ENCODE measurements at regions not wholly inside any gene's neighbourhood (a gene's known extent, or its start where the extent isn't known, plus 50 kb on each side); places are given as distances from the start of the nearest gene placed in this dataset.

DNA sequence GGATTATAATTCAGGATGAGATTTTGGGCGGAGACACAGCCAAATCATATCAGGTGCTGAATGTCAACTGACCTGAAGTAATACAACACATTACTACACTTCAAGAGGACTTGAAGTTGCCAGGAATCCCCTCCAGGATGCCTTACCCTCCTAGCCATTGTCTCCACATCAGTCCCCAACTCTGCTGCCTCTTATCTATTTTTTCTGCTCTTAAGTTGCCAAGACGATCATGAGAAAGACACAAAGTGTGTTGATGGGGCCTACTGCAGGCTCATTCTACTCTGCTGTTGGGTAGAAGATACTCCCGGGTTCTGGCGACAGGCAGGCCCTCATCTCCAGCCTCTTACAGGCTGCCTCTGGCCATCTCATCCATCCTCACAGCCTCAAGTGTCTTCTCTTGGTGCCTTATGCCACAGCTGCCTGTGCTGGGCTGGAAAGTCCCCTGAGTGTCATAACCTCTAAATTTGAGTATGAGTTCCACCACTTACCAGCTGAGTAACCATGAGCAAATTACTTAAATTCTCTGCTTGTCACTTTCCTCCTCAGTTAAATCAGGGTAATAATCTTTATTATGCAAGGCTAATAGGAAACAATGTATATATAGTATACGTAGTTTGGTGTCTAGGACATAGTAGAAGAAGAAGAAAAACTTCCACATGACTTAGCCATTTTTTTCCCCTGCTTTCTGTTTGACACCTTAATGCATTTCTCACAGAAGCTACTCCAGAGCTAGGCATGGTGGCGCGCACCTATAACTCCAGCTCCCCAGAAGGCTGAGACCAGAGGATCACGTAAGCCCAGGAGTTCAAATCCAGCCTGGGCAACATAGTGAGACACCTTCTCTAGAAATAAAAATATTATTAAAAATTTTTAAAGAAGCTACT, 73.0 kb upstream of the SNX2 start:
- TF ChIP-seq POLR2AphosphoS5 (IDR thresholded peaks at IDR 0.05) (no peak), POLR2A (IDR thresholded peaks at IDR 0.05) (no peak), EP300 (IDR thresholded peaks at IDR 0.05) (no peak)
- TF ChIP-seq, protein P1, sequence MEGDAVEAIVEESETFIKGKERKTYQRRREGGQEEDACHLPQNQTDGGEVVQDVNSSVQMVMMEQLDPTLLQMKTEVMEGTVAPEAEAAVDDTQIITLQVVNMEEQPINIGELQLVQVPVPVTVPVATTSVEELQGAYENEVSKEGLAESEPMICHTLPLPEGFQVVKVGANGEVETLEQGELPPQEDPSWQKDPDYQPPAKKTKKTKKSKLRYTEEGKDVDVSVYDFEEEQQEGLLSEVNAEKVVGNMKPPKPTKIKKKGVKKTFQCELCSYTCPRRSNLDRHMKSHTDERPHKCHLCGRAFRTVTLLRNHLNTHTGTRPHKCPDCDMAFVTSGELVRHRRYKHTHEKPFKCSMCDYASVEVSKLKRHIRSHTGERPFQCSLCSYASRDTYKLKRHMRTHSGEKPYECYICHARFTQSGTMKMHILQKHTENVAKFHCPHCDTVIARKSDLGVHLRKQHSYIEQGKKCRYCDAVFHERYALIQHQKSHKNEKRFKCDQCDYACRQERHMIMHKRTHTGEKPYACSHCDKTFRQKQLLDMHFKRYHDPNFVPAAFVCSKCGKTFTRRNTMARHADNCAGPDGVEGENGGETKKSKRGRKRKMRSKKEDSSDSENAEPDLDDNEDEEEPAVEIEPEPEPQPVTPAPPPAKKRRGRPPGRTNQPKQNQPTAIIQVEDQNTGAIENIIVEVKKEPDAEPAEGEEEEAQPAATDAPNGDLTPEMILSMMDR (IDR thresholded peaks at IDR 0.05): no peak
- no peak for DNase-seq
- Histone ChIP-seq H3K27ac (no peak overlapping the region), H3K36me3 (no peaks in the 10 kb centered on the region), H3K27me3 (no peaks in the 10 kb centered on the region), H3K9me3 (no peaks in the 10 kb centered on the region), H3K4me1 (no peaks in the 10 kb centered on the region), H3K4me3 (no peak overlapping the region)
- WGBS, 5 donors: 77 to 92% (median 86%) methylated on average over 8 of the region's 8 CpGs
- intact Hi-C loops (cut with DNase I; ENCODE audit: low total_unique reads): no loop called here

DNA sequence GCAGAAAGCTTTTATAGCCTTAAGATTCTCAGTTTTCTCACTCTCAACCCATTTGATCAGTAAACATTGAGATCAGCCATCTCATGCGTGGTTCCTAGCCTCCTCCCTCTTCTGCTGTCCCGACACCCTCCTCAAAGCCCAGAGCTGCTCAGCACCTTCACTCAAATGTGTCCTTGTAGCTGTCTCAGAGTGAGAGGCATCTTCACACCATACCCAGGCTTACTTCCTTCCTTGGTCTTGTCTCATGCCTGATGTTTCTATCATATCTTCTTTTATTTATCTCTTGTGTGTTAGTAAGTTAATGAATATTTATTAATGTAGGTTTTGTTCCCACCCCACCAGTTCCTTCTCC, 72.4 kb upstream of the SNX2 start:
- Histone ChIP-seq H3K4me1 (no peaks in the 10 kb centered on the region), H3K4me3 (no peak overlapping the region), H3K27ac (no peak overlapping the region), H3K27me3 (no peaks in the 10 kb centered on the region), H3K36me3 (no peaks in the 10 kb centered on the region), H3K9me3 (no peaks in the 10 kb centered on the region)
- intact Hi-C loops (cut with DNase I; ENCODE audit: low total_unique reads): no loop called here
- WGBS, 5 donors: 51 to 87% (median 85%) methylated on average over 2 of the region's 2 CpGs
- no peak for DNase-seq
- no peak for TF ChIP-seq POLR2AphosphoS5 (IDR thresholded peaks at IDR 0.05)
- TF ChIP-seq POLR2A (IDR thresholded peaks at IDR 0.05): no peak
- no peak for TF ChIP-seq EP300 (IDR thresholded peaks at IDR 0.05)
- TF ChIP-seq, protein P1 (IDR thresholded peaks at IDR 0.05): no peak

DNA sequence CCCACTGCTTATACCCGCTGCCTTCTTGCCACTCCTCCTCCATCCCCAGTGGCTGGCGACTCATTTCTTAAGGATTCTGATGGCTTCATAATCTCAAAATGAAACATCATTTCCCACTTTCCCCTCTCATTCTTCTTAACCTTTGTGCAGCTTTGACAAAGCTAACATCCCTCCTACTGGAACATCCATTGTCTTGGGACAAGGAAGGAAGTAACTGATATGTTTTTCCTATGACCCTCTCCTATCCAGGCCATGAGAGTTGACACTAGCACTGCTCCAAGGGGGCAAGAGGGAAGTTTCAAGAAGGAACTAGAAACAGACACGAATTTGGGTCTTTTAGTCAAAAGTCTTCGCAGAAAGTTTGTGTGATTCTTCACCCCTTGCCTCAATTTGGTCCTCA, 71.7 kb upstream of the SNX2 start:
- no peaks in the 10 kb centered on the region for H3K9me3 ChIP-seq
- H3K4me1 ChIP-seq: no peaks in the 10 kb centered on the region
- 81 to 89% (median 86%) methylated on average over 4 of the region's 4 CpGs for WGBS, 5 donors
- no peaks in the 10 kb centered on the region for H3K36me3 ChIP-seq
- TF ChIP-seq, protein P1 (IDR thresholded peaks at IDR 0.05): no peak
- no peak for TF ChIP-seq POLR2A (IDR thresholded peaks at IDR 0.05)
- TF ChIP-seq POLR2AphosphoS5 (IDR thresholded peaks at IDR 0.05): no peak
- no peak for TF ChIP-seq EP300 (IDR thresholded peaks at IDR 0.05)
- no peaks in the 10 kb centered on the region for H3K27me3 ChIP-seq
- intact Hi-C loops (cut with DNase I; ENCODE audit: low total_unique reads): no loop called here
- H3K4me3 ChIP-seq: no peak overlapping the region
- no peak for DNase-seq
- H3K27ac ChIP-seq: no peak overlapping the region

DNA sequence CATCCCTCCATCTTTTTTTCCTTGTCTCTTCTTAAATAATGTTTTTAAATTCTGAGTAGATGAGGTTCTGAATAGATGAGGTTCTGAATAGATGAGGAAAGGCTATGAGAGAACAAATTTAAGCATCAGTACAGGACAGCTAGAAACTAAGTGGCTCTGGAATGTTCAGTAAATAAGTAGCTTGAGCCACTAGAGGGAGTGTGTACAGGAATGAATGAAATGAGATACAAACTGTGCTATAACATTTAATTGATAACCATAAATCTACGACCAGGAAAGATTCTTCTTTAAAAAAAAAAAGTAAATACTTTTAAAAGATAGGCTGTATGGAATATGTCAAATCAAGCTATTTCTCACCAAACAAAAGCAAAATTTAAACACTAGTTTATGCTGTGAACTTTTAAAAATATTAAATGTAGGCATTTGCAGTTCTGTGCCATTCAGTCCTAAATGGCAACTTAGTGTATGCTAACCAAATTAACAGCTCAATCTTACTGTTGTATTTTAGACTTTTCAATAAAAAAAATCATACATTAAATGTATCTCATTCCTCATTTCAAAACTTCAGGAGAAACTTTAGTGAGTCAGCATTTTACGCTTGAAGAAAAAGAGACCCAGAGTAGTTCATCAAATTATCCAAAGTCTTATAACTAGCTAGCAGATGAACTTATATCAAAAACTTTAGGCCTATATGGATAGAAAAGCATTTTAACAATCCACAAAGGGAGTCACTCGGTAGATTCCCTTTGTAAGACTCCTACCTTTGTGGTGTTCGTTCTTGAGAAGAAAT, 70.4 kb upstream of the SNX2 start:
- TF ChIP-seq POLR2A (IDR thresholded peaks at IDR 0.05): no peak
- TF ChIP-seq, protein P1 (IDR thresholded peaks at IDR 0.05): peak in 4 of 7 experiments; percentile 16 to 58 (median 38)
- TF ChIP-seq POLR2AphosphoS5 (IDR thresholded peaks at IDR 0.05): no peak
- no peak for TF ChIP-seq EP300 (IDR thresholded peaks at IDR 0.05)
- Histone ChIP-seq H3K4me3 (no peak overlapping the region), H3K9me3 (no peaks in the 10 kb centered on the region), H3K36me3 (no peaks in the 10 kb centered on the region), H3K27ac (no peak overlapping the region), H3K4me1 (no peaks in the 10 kb centered on the region), H3K27me3 (no peaks in the 10 kb centered on the region)
- DNase-seq: peak in 1 of 2 donors; percentile 59
- WGBS, 5 donors: 65 to 76% (median 71%) methylated on average over 4 of the region's 4 CpGs
- intact Hi-C loops (cut with DNase I; ENCODE audit: low total_unique reads): no loop called here

Data from stomach (tissue), 8 donors.